HEK293 (cell line): ENCODE measurements at regions not wholly inside any gene's neighbourhood (a gene's known extent, or its start where the extent isn't known, plus 50 kb on each side); places are given as distances from the start of the nearest gene placed in this dataset.

ENCODE experiments used
- CTCF ChIA-PET: fragments of 350-600 bp; formaldehyde crosslinking; extraction: SDS; loops from one replicate; lab custom pipeline; 2021; ENCODE audit warnings: antibody characterized with exemption; lab: Yijun Ruan, JAX
- POLR2A ChIA-PET: fragments of 300-600 bp; formaldehyde crosslinking; extraction: SDS; loops from one replicate; lab custom pipeline; 2020; ENCODE audit warnings: antibody characterized with exemption, inconsistent platforms; lab: Yijun Ruan, JAX
- H3K27ac ChIP-seq: fragments of 200-500 bp; sonication (Bioruptor generic); 2 replicates; pipeline ENCODE4 v1.5.1; 2014; ENCODE audit warnings: low read depth, low read length, control low read depth, inconsistent platforms; ENCODE audit errors: extremely low read depth
- H3K36me3 ChIP-seq, 2 experiments: fragments of 200-500 bp in 1 of 2; sonication (Bioruptor generic) in 1 of 2; 1 replicate in 1 of 2; 2 replicates in 1 of 2; pipeline ENCODE4 v1.5.1; 2014 to 2017; ENCODE audit warnings: inconsistent platforms in 2 of 2, low read length in 2 of 2; ENCODE audit not compliant: control insufficient read depth in 2 of 2, insufficient read depth in 1 of 2
- H3K4me1 ChIP-seq: fragments of 200-500 bp; sonication (Bioruptor generic); 2 replicates; pipeline ENCODE4 v1.5.1; 2014; ENCODE audit warnings: mild to moderate bottlenecking, low read length, inconsistent platforms; ENCODE audit not compliant: control insufficient read depth, insufficient read depth
- H3K4me3 ChIP-seq: 2 replicates; pipeline ENCODE4 v1.5.1; 2011; ENCODE audit warnings: low read depth, mild to moderate bottlenecking, control low read depth, low read length, moderate library complexity
- H3K9me3 ChIP-seq: fragments of 200-500 bp; sonication (Bioruptor generic); 2 replicates; pipeline ENCODE4 v1.5.1; 2014; ENCODE audit warnings: low read depth, low read length, inconsistent platforms; ENCODE audit not compliant: control insufficient read depth, insufficient read depth
- GFI1B ChIP-seq: fragments of 450-650 bp; formaldehyde crosslinking; IDR thresholded peaks from 2 replicates; pipeline ENCODE4 v1.5.1; 2016; ENCODE audit warnings: missing biosample characterization, missing genetic modification characterization
- PRDM1 ChIP-seq: fragments of 450-650 bp; formaldehyde crosslinking; IDR thresholded peaks from 2 replicates; pipeline ENCODE4; 2016; ENCODE audit warnings: missing biosample characterization, missing genetic modification characterization
- REST ChIP-seq: fragments of 450-650 bp; formaldehyde crosslinking; IDR thresholded peaks from 2 replicates; pipeline ENCODE4 v1.5.1; 2016; ENCODE audit warnings: missing biosample characterization, missing genetic modification characterization
- ZFHX2 ChIP-seq: fragments of 450-650 bp; formaldehyde crosslinking; conservative IDR thresholded peaks from 2 replicates; pipeline ENCODE4 v1.5.1; 2016; ENCODE audit warnings: missing biosample characterization, missing genetic modification characterization
- ZNF157 ChIP-seq: fragments of 450-650 bp; formaldehyde crosslinking; IDR thresholded peaks from 2 replicates; pipeline ENCODE4 v1.5.1; 2016; ENCODE audit warnings: missing biosample characterization, missing genetic modification characterization
- ZNF169 ChIP-seq: fragments of 450-650 bp; formaldehyde crosslinking; IDR thresholded peaks from 2 replicates; pipeline ENCODE4 v1.5.1; 2016; ENCODE audit warnings: missing biosample characterization, missing genetic modification characterization
- ZNF24 ChIP-seq: fragments of 450-650 bp; formaldehyde crosslinking; IDR thresholded peaks from 2 replicates; pipeline ENCODE4 v1.5.1; 2016; ENCODE audit warnings: missing biosample characterization, missing genetic modification characterization
- ZNF302 ChIP-seq: fragments of 450-650 bp; formaldehyde crosslinking; IDR thresholded peaks from 2 replicates; pipeline ENCODE4 v1.5.1; 2016; ENCODE audit warnings: missing biosample characterization, missing genetic modification characterization, low read depth
- ZNF341 ChIP-seq: fragments of 450-650 bp; formaldehyde crosslinking; IDR thresholded peaks from 2 replicates; pipeline ENCODE4; 2016; ENCODE audit warnings: low read depth, missing biosample characterization, missing genetic modification characterization
- ZNF366 ChIP-seq: fragments of 450-650 bp; formaldehyde crosslinking; conservative IDR thresholded peaks from 2 replicates; pipeline ENCODE4 v1.5.1; 2016; ENCODE audit warnings: missing biosample characterization, missing genetic modification characterization
- ZNF394 ChIP-seq: fragments of 450-650 bp; formaldehyde crosslinking; IDR thresholded peaks from 2 replicates; pipeline ENCODE4 v1.5.1; 2016; ENCODE audit warnings: missing biosample characterization, missing genetic modification characterization, mild to moderate bottlenecking, moderate library complexity, borderline replicate concordance
- ZNF404 ChIP-seq: fragments of 450-650 bp; formaldehyde crosslinking; IDR thresholded peaks from 2 replicates; pipeline ENCODE4 v1.5.1; 2017; ENCODE audit warnings: missing biosample characterization, missing genetic modification characterization
- ZNF449 ChIP-seq: fragments of 450-650 bp; formaldehyde crosslinking; IDR thresholded peaks from 2 replicates; pipeline ENCODE4 v1.5.1; 2017; ENCODE audit warnings: missing biosample characterization, mild to moderate bottlenecking, missing genetic modification characterization, moderate library complexity
- ZNF473 ChIP-seq: fragments of 450-650 bp; formaldehyde crosslinking; IDR thresholded peaks from 2 replicates; pipeline ENCODE4 v1.5.1; 2017; ENCODE audit warnings: missing biosample characterization, missing genetic modification characterization
- ZNF548 ChIP-seq: fragments of 450-650 bp; formaldehyde crosslinking; IDR thresholded peaks from 2 replicates; pipeline ENCODE4 v1.5.1; 2016; ENCODE audit warnings: missing biosample characterization, missing genetic modification characterization
- ZNF596 ChIP-seq: fragments of 450-650 bp; IDR thresholded peaks from 2 replicates; pipeline ENCODE4 v1.5.0; 2018; ENCODE audit warnings: missing biosample characterization, mild to moderate bottlenecking, missing genetic modification characterization, moderate library complexity
- ZNF621 ChIP-seq: fragments of 450-650 bp; formaldehyde crosslinking; IDR thresholded peaks from 2 replicates; pipeline ENCODE4 v1.5.1; 2017; ENCODE audit warnings: missing biosample characterization, missing genetic modification characterization
- ZNF747 ChIP-seq: fragments of 450-650 bp; formaldehyde crosslinking; IDR thresholded peaks from 2 replicates; pipeline ENCODE4 v1.5.1; 2016; ENCODE audit warnings: missing biosample characterization, missing genetic modification characterization
- ZNF837 ChIP-seq: fragments of 450-650 bp; formaldehyde crosslinking; IDR thresholded peaks from 2 replicates; pipeline ENCODE4 v1.5.1; 2016; ENCODE audit warnings: missing biosample characterization, missing genetic modification characterization
- ZSCAN23 ChIP-seq: fragments of 450-650 bp; formaldehyde crosslinking; IDR thresholded peaks from 2 replicates; pipeline ENCODE4 v1.5.1; 2016; ENCODE audit warnings: missing biosample characterization, missing genetic modification characterization

GRCh38 chr3:23712656-23713559 lies 92.8 kb upstream of the UBE2E1 start (continued):
- no peak for TF ChIP-seq ZNF747 (tag by site-specific recombination)
- no peak for TF ChIP-seq ZFHX2
- TF ChIP-seq ZNF837 (tag by site-specific recombination), result no peak
- no peak for TF ChIP-seq ZNF169 (tag by site-specific recombination)
- TF ChIP-seq ZNF341 (tag by site-specific recombination), result no peak
- no peak for TF ChIP-seq ZNF621 (tag by site-specific recombination)

- Histone ChIP-seq H3K4me1 (no peaks in the 10 kb centered on the region), H3K27ac (no peak overlapping the region), H3K36me3 (no peaks in the 10 kb centered on the region), H3K4me3 (no peak overlapping the region), H3K9me3 (no peaks in the 10 kb centered on the region)
- CTCF ChIA-PET, result interaction anchor here (0.5 kb wide), 1 partner anchor 76 kb away, joined by 3 read pairs; no protein-coding TSS in a partner anchor
- POLR2A ChIA-PET, result no interaction called here
- TF ChIP-seq GFI1B (tag by site-specific recombination) (no peak), ZNF449 (peak; percentile 77)
These were observed 92.1 kb upstream of the UBE2E1 start for GRCh38 chr3:23713641-23714040.

GRCh38 chr3:23720059-23720458 lies 85.7 kb upstream of the UBE2E1 start:
- Histone ChIP-seq H3K27ac (no peak overlapping the region), H3K9me3 (no peaks in the 10 kb centered on the region), H3K4me1 (no peaks in the 10 kb centered on the region), H3K36me3 (no peaks in the 10 kb centered on the region), H3K4me3 (no peak overlapping the region)
- TF ChIP-seq ZNF24 (tag by site-specific recombination), result no peak
- TF ChIP-seq PRDM1 (tag by site-specific recombination), result peak; percentile 79
- peak; percentile 76 for TF ChIP-seq ZNF366 (tag by site-specific recombination)
- TF ChIP-seq ZNF394 (tag by site-specific recombination), result no peak
- TF ChIP-seq ZNF596 (tag by site-specific recombination), result 0 out of 2 replicates have a peak, but pooled peaks have one; percentile 11
- ChIA-PET CTCF (no interaction called here), POLR2A (no interaction called here)

- Histone ChIP-seq H3K27ac (no peak overlapping the region), H3K36me3 (no peaks in the 10 kb centered on the region), H3K4me3 (no peak overlapping the region), H3K4me1 (no peaks in the 10 kb centered on the region), H3K9me3 (no peaks in the 10 kb centered on the region)
- POLR2A ChIA-PET, result no interaction called here
- no peak for TF ChIP-seq ZFHX2
- TF ChIP-seq REST (tag by site-specific recombination), result no peak
- TF ChIP-seq ZNF548 (tag by site-specific recombination), result no peak
- no peak for TF ChIP-seq ZNF473 (tag by site-specific recombination)
- no peak for TF ChIP-seq ZNF404 (tag by site-specific recombination)
- TF ChIP-seq ZNF302, result no peak
- TF ChIP-seq ZSCAN23 (tag by site-specific recombination), result no peak
- no peak for TF ChIP-seq ZNF157 (tag by site-specific recombination)
- CTCF ChIA-PET, result no interaction called here
These were observed 84.9 kb upstream of the UBE2E1 start for GRCh38 chr3:23720885-23721284.
